Spleen (tissue), 11 donors: ENCODE measurements at regions not wholly inside any gene's neighbourhood (a gene's known extent, or its start where the extent isn't known, plus 50 kb on each side); places are given as distances from the start of the nearest gene placed in this dataset.

Source experiments
- DNase-seq: peaks from one replicate; pipeline ENCODE4 v3.0.0-alpha.2; 2020
- H3K27ac ChIP-seq, 8 donors: fragments of 200-600 bp; sonication (generic) in 7 of 8; 1 replicate in 4 of 8; 2 replicates in 4 of 8; pipeline versions ENCODE4 v1.5.0 to v1.8.0; 2016 to 2021; ENCODE audit warnings: inconsistent platforms in 4 of 8, mild to moderate bottlenecking in 4 of 8, moderate library complexity in 1 of 8
- H3K27me3 ChIP-seq, 7 donors: fragments of 200-600 bp; sonication (generic) in 6 of 7; replicated peaks in 1 of 7; 1 replicate in 4 of 7; 2 replicates in 3 of 7; pipeline versions ENCODE4 v1.5.0 to v1.8.0; 2016 to 2021; ENCODE audit warnings: inconsistent platforms in 3 of 7, mild to moderate bottlenecking in 1 of 7
- H3K36me3 ChIP-seq, 6 donors: fragments of 200-600 bp; sonication (generic) in 5 of 6; 1 replicate in 4 of 6; 2 replicates in 2 of 6; pipeline versions ENCODE4 v1.5.0 to v1.8.0; 2016 to 2021; ENCODE audit warnings: inconsistent platforms in 2 of 6
- H3K4me1 ChIP-seq, 6 donors: fragments of 200-600 bp; sonication (generic) in 5 of 6; 1 replicate in 3 of 6; 2 replicates in 3 of 6; pipeline versions ENCODE4 v1.5.0 to v1.8.0; 2016 to 2021; ENCODE audit warnings: inconsistent platforms in 3 of 6
- H3K4me3 ChIP-seq, 8 donors: fragments of 200-600 bp; sonication (generic) in 7 of 8; 1 replicate in 4 of 8; 2 replicates in 4 of 8; pipeline versions ENCODE4 v1.5.0 to v1.8.0; 2016 to 2021; ENCODE audit warnings: inconsistent platforms in 4 of 8, mild to moderate bottlenecking in 4 of 8, moderate library complexity in 2 of 8
- H3K9me3 ChIP-seq, 8 donors: fragments of 200-600 bp; sonication (generic) in 7 of 8; 1 replicate in 4 of 8; 2 replicates in 4 of 8; pipeline versions ENCODE4 v1.5.0 to v1.8.0; 2016 to 2021; ENCODE audit warnings: inconsistent platforms in 4 of 8
- POLR2A ChIP-seq, 3 donors: fragments of 450-650 bp; IDR thresholded peaks; one replicate each; pipeline ENCODE4 v1.5.1; 2017; ENCODE audit warnings: antibody characterized with exemption in 3 of 3, mild to moderate bottlenecking in 1 of 3
- POLR2AphosphoS5 ChIP-seq, 3 donors: sonication (generic); formaldehyde crosslinking; IDR thresholded peaks; one replicate each; pipeline ENCODE4 v1.5.1; 2017; ENCODE audit warnings: antibody characterized with exemption in 3 of 3
- WGBS, 5 donors: extraction: QIAGEN DNeasy Blood & Tissue Kit in 3 of 5; methylation state at CpG; one replicate each; pipeline versions ENCODE4 v1.1.5 to v1.1.7; 2013 to 2018; 5-methylcytosine and 5-hydroxymethylcytosine counted together
- intact Hi-C: fragments of 100-400 bp; cut with DNase I; formaldehyde crosslinking; loops from one replicate; pipeline ENCODE4 v1.15.0; 2023; ENCODE audit warnings: low total_unique reads
- TF ChIP-seq, protein P1 (sequence below), 11 experiments: fragments of 200-600 bp in 7 of 11; fragments of 450-650 bp in 4 of 11; sonication (generic) in 4 of 11; IDR thresholded peaks in 8 of 11; conservative IDR thresholded peaks in 3 of 11; 1 replicate in 7 of 11; 2 replicates in 4 of 11; pipeline versions ENCODE4 v1.4.0 to v1.8.0; 2016 to 2021; ENCODE audit warnings: antibody characterized with exemption in 11 of 11, inconsistent platforms in 4 of 11, mild to moderate bottlenecking in 1 of 11
- donor health status: healthy with polysubstance abuse.
- donor health status: DM: no; HTN: no; CAD: no; lungs with moderate emphysema.
- donor health status: DM: no; HTN: no; CAD: no.
- donor health status: Bipolar disorder and iron deficiency.
- donor health status: healthy.
- donor health status: DM: no; HTN: no; CAD: no.
- donor health status: DM: yes; HTN: yes; CAD: no.

DNA sequence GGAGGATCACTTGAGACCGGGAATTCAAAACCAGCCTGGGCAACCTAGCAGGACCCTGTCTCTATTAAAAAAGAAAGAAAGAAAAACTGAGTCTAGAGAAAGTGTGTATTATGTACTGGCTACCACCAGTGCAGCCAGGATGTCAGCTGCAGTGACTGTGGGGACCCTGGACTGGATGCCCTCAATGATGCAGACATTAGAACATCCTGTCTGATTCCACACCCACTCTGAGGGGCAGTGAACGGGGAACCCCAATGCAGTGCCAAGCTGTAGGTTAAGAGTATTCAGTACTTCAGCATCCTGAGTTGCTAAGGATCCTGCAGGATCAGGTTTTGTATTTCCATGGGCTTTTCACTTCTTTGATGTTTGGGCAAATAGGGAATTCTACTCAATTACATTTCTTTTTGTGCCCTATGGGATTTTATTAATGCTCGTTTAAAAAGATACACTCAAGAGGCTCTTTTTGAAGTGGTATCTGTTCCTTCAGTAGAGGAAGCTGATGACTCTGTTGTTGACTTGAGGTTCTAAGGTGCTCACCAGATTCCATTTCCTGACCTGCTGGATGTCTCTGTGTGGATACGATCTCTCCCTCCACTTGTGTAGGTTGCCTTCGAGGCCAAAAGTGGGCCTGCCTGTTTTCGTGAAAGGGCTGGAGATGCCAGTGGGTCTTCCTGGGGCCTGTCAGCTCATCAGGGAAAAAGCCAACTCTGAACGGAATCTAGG lies 85.9 kb upstream of the CLCN4 start:
- H3K4me1 ChIP-seq = peaks cover 0 to 7% (median 0%) of the 10 kb centered on the region in 6 donors
- intact Hi-C loops = no loop called here
- H3K9me3 ChIP-seq = no peaks in the 10 kb centered on the region
- no peak for DNase-seq
- WGBS, 5 donors = 79 to 89% (median 82%) methylated on average over 7 of the region's 7 CpGs
- H3K27ac ChIP-seq = no peak overlapping the region
- TF ChIP-seq, protein P1, sequence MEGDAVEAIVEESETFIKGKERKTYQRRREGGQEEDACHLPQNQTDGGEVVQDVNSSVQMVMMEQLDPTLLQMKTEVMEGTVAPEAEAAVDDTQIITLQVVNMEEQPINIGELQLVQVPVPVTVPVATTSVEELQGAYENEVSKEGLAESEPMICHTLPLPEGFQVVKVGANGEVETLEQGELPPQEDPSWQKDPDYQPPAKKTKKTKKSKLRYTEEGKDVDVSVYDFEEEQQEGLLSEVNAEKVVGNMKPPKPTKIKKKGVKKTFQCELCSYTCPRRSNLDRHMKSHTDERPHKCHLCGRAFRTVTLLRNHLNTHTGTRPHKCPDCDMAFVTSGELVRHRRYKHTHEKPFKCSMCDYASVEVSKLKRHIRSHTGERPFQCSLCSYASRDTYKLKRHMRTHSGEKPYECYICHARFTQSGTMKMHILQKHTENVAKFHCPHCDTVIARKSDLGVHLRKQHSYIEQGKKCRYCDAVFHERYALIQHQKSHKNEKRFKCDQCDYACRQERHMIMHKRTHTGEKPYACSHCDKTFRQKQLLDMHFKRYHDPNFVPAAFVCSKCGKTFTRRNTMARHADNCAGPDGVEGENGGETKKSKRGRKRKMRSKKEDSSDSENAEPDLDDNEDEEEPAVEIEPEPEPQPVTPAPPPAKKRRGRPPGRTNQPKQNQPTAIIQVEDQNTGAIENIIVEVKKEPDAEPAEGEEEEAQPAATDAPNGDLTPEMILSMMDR (IDR thresholded peaks at IDR 0.05 in 8 of 11, conservative IDR thresholded peaks at IDR 0.05 in 3 of 11) = no peak
- no peak for TF ChIP-seq POLR2A (IDR thresholded peaks at IDR 0.05)
- no peak for TF ChIP-seq POLR2AphosphoS5 (IDR thresholded peaks at IDR 0.05)
- H3K27me3 ChIP-seq = no peaks in the 10 kb centered on the region
- H3K36me3 ChIP-seq = peaks cover 0 to 38% (median 0%) of the 10 kb centered on the region in 6 donors
- no peak overlapping the region for H3K4me3 ChIP-seq

DNA sequence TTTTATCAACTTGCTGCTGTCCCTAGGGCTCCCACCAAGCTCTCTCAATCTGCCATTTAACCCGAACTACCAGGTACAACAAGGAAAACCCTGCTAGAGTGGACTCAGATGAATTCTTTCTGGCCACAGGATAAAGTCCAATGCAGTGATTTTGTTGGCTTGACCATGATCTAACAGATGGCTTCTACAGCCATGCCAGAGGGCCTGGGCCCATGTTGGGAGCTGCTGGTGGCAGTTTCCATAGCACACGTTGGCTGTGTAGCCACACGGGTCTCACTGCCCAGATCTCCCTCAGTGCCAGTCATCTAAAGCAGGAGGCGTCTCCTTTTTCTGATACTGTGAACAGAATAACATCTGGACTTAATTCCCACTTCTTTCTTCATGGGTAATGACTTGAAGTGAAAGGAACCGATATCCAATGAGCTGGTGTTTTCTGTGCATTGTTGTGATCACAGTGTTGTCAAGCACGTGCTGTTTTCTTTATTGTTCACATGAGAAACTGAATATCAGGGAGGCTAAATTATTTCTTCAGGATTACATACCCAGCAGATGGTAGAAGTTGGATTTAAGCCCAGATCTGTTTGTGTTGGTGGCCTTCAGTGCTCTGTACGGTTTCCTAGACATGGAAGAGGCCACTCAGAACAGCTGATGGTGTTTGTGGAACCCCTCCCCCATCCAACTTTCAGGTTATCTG lies 85.2 kb upstream of the CLCN4 start:
- 57 to 92% (median 82%) methylated on average over 4 to 7 of the region's 7 CpGs for WGBS, 5 donors
- DNase-seq = no peak
- Histone ChIP-seq H3K27me3 (no peaks in the 10 kb centered on the region), H3K36me3 (peaks cover 0 to 38% (median 0%) of the 10 kb centered on the region in 6 donors), H3K4me3 (no peak overlapping the region), H3K4me1 (peaks cover 0 to 7% (median 0%) of the 10 kb centered on the region in 6 donors), H3K9me3 (no peaks in the 10 kb centered on the region), H3K27ac (no peak overlapping the region)
- TF ChIP-seq, protein P1 (IDR thresholded peaks at IDR 0.05 in 8 of 11, conservative IDR thresholded peaks at IDR 0.05 in 3 of 11) = no peak
- no peak for TF ChIP-seq POLR2A (IDR thresholded peaks at IDR 0.05)
- no peak for TF ChIP-seq POLR2AphosphoS5 (IDR thresholded peaks at IDR 0.05)
- intact Hi-C loops = no loop called here

DNA sequence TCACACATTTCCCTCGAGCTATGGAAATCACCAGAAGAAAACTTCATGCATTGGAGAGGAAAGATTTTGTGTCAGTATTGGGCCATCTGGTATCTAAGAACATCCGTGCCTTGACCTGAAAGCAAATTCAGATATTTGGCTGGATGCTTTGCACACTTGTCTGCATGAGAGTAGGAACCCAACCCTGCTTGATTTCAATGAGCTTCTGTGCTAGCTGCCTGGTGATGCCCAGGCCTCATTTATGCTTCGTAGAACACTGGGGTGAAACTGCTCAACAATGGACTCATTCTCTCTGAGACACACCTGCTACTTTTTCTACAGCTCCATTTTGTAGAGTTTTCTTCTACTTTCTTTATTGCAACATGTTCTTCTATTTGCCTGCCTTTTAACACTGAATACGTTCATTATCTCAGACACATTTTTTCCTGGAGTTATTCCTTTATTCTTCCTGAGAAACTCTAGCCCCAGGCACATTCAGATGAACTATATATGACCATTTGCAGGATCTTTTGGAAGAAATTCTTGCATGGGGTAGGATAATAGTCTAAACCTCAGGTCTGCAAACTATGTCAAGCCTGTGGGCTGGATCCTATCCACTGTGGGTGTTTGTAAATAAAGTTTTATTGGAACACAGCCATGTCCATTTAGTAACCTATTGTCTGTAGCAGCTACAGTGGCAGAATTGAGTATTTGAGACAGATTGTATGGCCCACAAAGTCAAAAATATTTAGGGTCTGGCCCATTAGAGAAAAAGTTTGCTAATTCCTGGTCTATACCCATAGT lies 83.8 kb upstream of the CLCN4 start:
- TF ChIP-seq POLR2AphosphoS5 (IDR thresholded peaks at IDR 0.05) (no peak), POLR2A (IDR thresholded peaks at IDR 0.05) (no peak)
- TF ChIP-seq, protein P1 (IDR thresholded peaks at IDR 0.05 in 8 of 11, conservative IDR thresholded peaks at IDR 0.05 in 3 of 11) = no peak

More for the DNA sequence above, 83.8 kb upstream of the CLCN4 start:
- Histone ChIP-seq H3K27me3 (no peaks in the 10 kb centered on the region), H3K36me3 (peaks cover 0 to 28% (median 0%) of the 10 kb centered on the region in 6 donors), H3K4me3 (no peak overlapping the region), H3K27ac (no peak overlapping the region), H3K4me1 (peaks cover 0 to 13% (median 0%) of the 10 kb centered on the region in 6 donors), H3K9me3 (no peaks in the 10 kb centered on the region)
- DNase-seq = no peak
- 68 to 92% (median 86%) methylated on average over 4 of the region's 4 CpGs for WGBS, 5 donors
- intact Hi-C loops = no loop called here
